HCT116 (cell line): ENCODE measurements at regions not wholly inside any gene's neighbourhood (a gene's known extent, or its start where the extent isn't known, plus 50 kb on each side); places are given as distances from the start of the nearest gene placed in this dataset.

ENCODE experiments used
- ATAC-seq: fragments of 200-7000 bp; cut with Tn5 transposase; 2 replicates; pipeline ENCODE4 v1.9.1; 2020; ENCODE audit warnings: mild to moderate bottlenecking, moderate library complexity
- BruUV-seq: library from RNA; stranded (reverse); fragments of 400-500 nt; replicated peaks from 2 replicates; lab custom pipeline; 2021; lab: Mats Ljungman, UMichigan
- CTCF ChIA-PET: fragments of 300-600 bp; sonication (Branson Sonifier 250); formaldehyde crosslinking; loops from one replicate; lab custom pipeline; 2021; ENCODE audit warnings: antibody characterized with exemption; lab: Charles Lee
- POLR2A ChIA-PET: fragments of 300-600, 350-600 bp; sonication (Branson Sonifier 250); formaldehyde crosslinking; loops from one replicate; lab custom pipeline; 2021; ENCODE audit warnings: antibody characterized with exemption; lab: Charles Lee
- RAD21 ChIA-PET, 2 experiments: fragments of 300-600 bp; sonication (Branson Sonifier 250); formaldehyde crosslinking; loops; one replicate each; lab custom pipeline; 2023; ENCODE audit warnings: low total read pairs in 2 of 2; ENCODE audit not compliant: uncharacterized antibody in 2 of 2, unreplicated experiment in 2 of 2, low non-redundant PET in 1 of 2; lab: Charles Lee
- DNase-seq: peaks from one replicate; pipeline ENCODE4 v3.0.0-alpha.2; 2010; ENCODE audit warnings: low read depth, low spot score
- H2AFZ ChIP-seq: fragments of 200-600 bp; shearing (Covaris generic), sonication (generic); 2 replicates; pipeline ENCODE4 v1.6.1; 2017; ENCODE audit warnings: low read depth, mixed run types, mixed read lengths, antibody characterized with exemption, low read length; ENCODE audit not compliant: poor library complexity, severe bottlenecking
- H3K27ac ChIP-seq: 2 replicates; pipeline ENCODE4 v1.5.1; 2012; ENCODE audit warnings: low read depth, low read length
- H3K27me3 ChIP-seq: fragments of 200-600 bp; sonication (generic); 2 replicates; pipeline ENCODE4 v1.6.1; 2016; ENCODE audit warnings: mixed run types, low read length, mixed read lengths; ENCODE audit not compliant: insufficient read depth
- H3K36me3 ChIP-seq, 2 experiments: fragments of 200-500 bp in 1 of 2; fragments of 200-600 bp in 1 of 2; sonication (Bioruptor generic) in 1 of 2; sonication (generic) in 1 of 2; 2 replicates each; pipeline versions ENCODE4 v1.5.1 to v1.6.1; 2014 to 2016; ENCODE audit warnings: low read length in 2 of 2, inconsistent platforms in 1 of 2, mixed read lengths in 1 of 2, mixed run types in 1 of 2; ENCODE audit not compliant: insufficient read depth in 2 of 2, control insufficient read depth in 1 of 2
- H3K4me1 ChIP-seq, 2 experiments: fragments of 200-600 bp in 1 of 2; sonication (generic) in 1 of 2; 2 replicates each; pipeline versions ENCODE4 v1.5.1 to v1.6.1; 2012 to 2017; ENCODE audit warnings: low read length in 2 of 2, inconsistent platforms in 1 of 2, mild to moderate bottlenecking in 1 of 2, mixed read lengths in 1 of 2, mixed run types in 1 of 2, moderate library complexity in 1 of 2; ENCODE audit not compliant: insufficient read depth in 2 of 2, control insufficient read depth in 1 of 2
- H3K4me2 ChIP-seq: fragments of 200-600 bp; sonication (generic); 2 replicates; pipeline ENCODE4 v1.6.1; 2017; ENCODE audit warnings: mixed run types, low read length, mixed read lengths
- H3K4me3 ChIP-seq, 2 experiments: fragments of 200-600 bp in 1 of 2; sonication (generic) in 1 of 2; replicated peaks in 1 of 2; 2 replicates each; pipeline ENCODE4 v1.5.1; 2011 to 2016; ENCODE audit warnings: low read length in 2 of 2, control low read depth in 1 of 2, low read depth in 1 of 2, mild to moderate bottlenecking in 1 of 2, mixed read lengths in 1 of 2, mixed run types in 1 of 2
- H3K79me2 ChIP-seq: fragments of 200-600 bp; sonication (generic); 2 replicates; pipeline ENCODE4 v1.6.1; 2017; ENCODE audit warnings: mild to moderate bottlenecking, mixed run types, low read length, moderate library complexity, mixed read lengths; ENCODE audit not compliant: insufficient read depth
- H3K9ac ChIP-seq: fragments of 200-600 bp; sonication (generic); 2 replicates; pipeline ENCODE4 v1.6.1; 2016; ENCODE audit warnings: low read length, mixed read lengths
- H3K9me2 ChIP-seq: fragments of 200-600 bp; sonication (generic), shearing (Covaris generic); 2 replicates; pipeline ENCODE4 v1.6.1; 2017; ENCODE audit warnings: mixed run types, mild to moderate bottlenecking, moderate library complexity; ENCODE audit not compliant: insufficient read depth
- H3K9me3 ChIP-seq, 2 experiments: fragments of 200-500 bp in 1 of 2; fragments of 200-600 bp in 1 of 2; sonication (Bioruptor generic) in 1 of 2; sonication (generic) in 1 of 2; 2 replicates each; pipeline ENCODE4 v1.6.1; 2014 to 2017; ENCODE audit warnings: low read length in 2 of 2, mixed read lengths in 2 of 2, inconsistent platforms in 1 of 2, low read depth in 1 of 2, mild to moderate bottlenecking in 1 of 2, mixed run types in 1 of 2, moderate library complexity in 1 of 2; ENCODE audit not compliant: control insufficient read depth in 1 of 2, insufficient read depth in 1 of 2
- H4K20me1 ChIP-seq: fragments of 200-600 bp; sonication (generic), shearing (Covaris generic); 2 replicates; pipeline ENCODE4 v1.6.1; 2017; ENCODE audit warnings: mixed run types, mild to moderate bottlenecking, moderate library complexity; ENCODE audit not compliant: insufficient read depth
- CBX3 ChIP-seq: IDR thresholded peaks from 2 replicates; pipeline ENCODE4 v1.6.1; 2012; ENCODE audit warnings: low read depth
- CEBPB ChIP-seq: IDR thresholded peaks from 2 replicates; pipeline ENCODE4 v1.6.1; 2012; ENCODE audit warnings: low read depth
- ELF1 ChIP-seq: IDR thresholded peaks from 2 replicates; pipeline ENCODE4 v1.6.1; 2012; ENCODE audit warnings: low read depth, borderline replicate concordance
- EZH2phosphoT487 ChIP-seq: fragments of 200-600 bp; IDR thresholded peaks from 2 replicates; pipeline ENCODE4 v1.6.1; 2018; ENCODE audit warnings: antibody characterized with exemption, borderline replicate concordance
- FOSL1 ChIP-seq: IDR thresholded peaks from 2 replicates; pipeline ENCODE4 v1.6.1; 2012; ENCODE audit warnings: low read depth
- JUND ChIP-seq: IDR thresholded peaks from 2 replicates; pipeline ENCODE4 v1.6.1; 2012
- TCF7L2 ChIP-seq: IDR thresholded peaks from 2 replicates; pipeline ENCODE4 v1.7.0; 2011; ENCODE audit warnings: borderline replicate concordance, inconsistent platforms; ENCODE audit not compliant: insufficient read depth, insufficient read length; ENCODE audit errors: extremely low read depth
- YY1 ChIP-seq: IDR thresholded peaks from 2 replicates; pipeline ENCODE4 v1.6.1; 2011; ENCODE audit warnings: low read length, low read depth, moderate library complexity, mild to moderate bottlenecking; ENCODE audit not compliant: insufficient replicate concordance; ENCODE audit errors: extremely low read depth
- intact Hi-C: fragments of 100-400 bp; cut with micrococcal nuclease; formaldehyde crosslinking; loops from 2 replicates; pipeline ENCODE4 v1.10.0; 2022
- TF ChIP-seq, protein P1 (sequence below): IDR thresholded peaks from 2 replicates; pipeline ENCODE4 v1.6.1; 2011; ENCODE audit warnings: mild to moderate bottlenecking, low read length, moderate library complexity; ENCODE audit not compliant: insufficient replicate concordance; ENCODE audit errors: extremely low read depth
- TF ChIP-seq, protein P2 (sequence below), 3 experiments: fragments of 200-600 bp in 1 of 3; sonication (generic) in 1 of 3; IDR thresholded peaks in 2 of 3; conservative IDR thresholded peaks in 1 of 3; 2 replicates each; pipeline ENCODE4 v1.5.1; 2012 to 2017; ENCODE audit warnings: low read depth in 2 of 3, low read length in 2 of 3, antibody characterized with exemption in 1 of 3, borderline replicate concordance in 1 of 3, control low read depth in 1 of 3, mild to moderate bottlenecking in 1 of 3, mixed read lengths in 1 of 3, mixed run types in 1 of 3, moderate library complexity in 1 of 3; ENCODE audit not compliant: insufficient read depth in 1 of 3

DNA sequence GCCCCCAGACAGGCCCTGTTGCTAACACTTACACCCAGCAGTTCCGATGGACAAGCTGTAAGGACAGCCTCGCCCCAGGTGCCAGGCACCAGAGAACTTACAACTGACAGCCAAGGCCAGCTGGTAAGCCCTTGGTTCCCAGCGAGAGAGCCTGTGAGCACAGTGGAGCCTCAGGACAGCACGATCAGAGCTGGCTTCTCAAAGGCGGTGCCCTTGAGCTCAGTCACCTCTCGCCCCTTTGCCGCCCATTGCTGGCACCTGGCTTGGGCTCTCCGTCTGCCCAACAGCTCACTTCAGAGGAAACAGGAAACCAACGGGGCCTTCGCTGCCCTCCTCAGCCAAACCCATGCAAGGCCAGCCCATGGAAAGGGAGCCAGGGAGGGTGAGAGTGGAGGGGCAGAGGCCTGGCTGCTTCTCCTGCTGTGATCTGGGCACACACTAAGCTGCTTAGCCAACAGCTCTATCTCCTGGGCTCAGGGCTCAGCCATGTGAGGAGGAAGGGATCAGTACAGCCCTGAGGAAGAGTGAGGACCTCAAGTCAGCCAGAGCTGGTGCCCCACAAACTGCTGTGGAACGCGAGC, 98.5 kb downstream of the SINHCAF start (continued):
- TF ChIP-seq, protein P1, sequence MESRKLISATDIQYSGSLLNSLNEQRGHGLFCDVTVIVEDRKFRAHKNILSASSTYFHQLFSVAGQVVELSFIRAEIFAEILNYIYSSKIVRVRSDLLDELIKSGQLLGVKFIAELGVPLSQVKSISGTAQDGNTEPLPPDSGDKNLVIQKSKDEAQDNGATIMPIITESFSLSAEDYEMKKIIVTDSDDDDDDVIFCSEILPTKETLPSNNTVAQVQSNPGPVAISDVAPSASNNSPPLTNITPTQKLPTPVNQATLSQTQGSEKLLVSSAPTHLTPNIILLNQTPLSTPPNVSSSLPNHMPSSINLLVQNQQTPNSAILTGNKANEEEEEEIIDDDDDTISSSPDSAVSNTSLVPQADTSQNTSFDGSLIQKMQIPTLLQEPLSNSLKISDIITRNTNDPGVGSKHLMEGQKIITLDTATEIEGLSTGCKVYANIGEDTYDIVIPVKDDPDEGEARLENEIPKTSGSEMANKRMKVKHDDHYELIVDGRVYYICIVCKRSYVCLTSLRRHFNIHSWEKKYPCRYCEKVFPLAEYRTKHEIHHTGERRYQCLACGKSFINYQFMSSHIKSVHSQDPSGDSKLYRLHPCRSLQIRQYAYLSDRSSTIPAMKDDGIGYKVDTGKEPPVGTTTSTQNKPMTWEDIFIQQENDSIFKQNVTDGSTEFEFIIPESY, result no peak
- no peak for TF ChIP-seq CEBPB
- TF ChIP-seq YY1, result no peak

GRCh38 chr12:31228811-31229792, 96.8 kb downstream of the SINHCAF start:
- no peaks in the 10 kb centered on the region for H3K27me3 ChIP-seq
- TF ChIP-seq TCF7L2, result no peak
- no peak for TF ChIP-seq FOSL1
- no peak for TF ChIP-seq CBX3
- no peak for TF ChIP-seq ELF1
- no peak for TF ChIP-seq JUND
- TF ChIP-seq EZH2phosphoT487, result no peak
- TF ChIP-seq, protein P2, sequence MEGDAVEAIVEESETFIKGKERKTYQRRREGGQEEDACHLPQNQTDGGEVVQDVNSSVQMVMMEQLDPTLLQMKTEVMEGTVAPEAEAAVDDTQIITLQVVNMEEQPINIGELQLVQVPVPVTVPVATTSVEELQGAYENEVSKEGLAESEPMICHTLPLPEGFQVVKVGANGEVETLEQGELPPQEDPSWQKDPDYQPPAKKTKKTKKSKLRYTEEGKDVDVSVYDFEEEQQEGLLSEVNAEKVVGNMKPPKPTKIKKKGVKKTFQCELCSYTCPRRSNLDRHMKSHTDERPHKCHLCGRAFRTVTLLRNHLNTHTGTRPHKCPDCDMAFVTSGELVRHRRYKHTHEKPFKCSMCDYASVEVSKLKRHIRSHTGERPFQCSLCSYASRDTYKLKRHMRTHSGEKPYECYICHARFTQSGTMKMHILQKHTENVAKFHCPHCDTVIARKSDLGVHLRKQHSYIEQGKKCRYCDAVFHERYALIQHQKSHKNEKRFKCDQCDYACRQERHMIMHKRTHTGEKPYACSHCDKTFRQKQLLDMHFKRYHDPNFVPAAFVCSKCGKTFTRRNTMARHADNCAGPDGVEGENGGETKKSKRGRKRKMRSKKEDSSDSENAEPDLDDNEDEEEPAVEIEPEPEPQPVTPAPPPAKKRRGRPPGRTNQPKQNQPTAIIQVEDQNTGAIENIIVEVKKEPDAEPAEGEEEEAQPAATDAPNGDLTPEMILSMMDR (IDR thresholded peaks at IDR 0.05 in 2 of 3, conservative IDR thresholded peaks at IDR 0.05 in 1 of 3; ENCODE audit: borderline replicate concordance in 1 of 3, insufficient read depth in 1 of 3, low read depth in 2 of 3, low read length in 2 of 3), result no peak
- TF ChIP-seq, protein P1, result no peak
- ATAC-seq, result no peak
- no peaks in the 10 kb centered on the region for H3K4me1 ChIP-seq
- intact Hi-C loops, result no loop called here
- H3K9me3 ChIP-seq, result no peaks in the 10 kb centered on the region
- H3K79me2 ChIP-seq, result no peaks in the 10 kb centered on the region
- no peaks in the 10 kb centered on the region for H3K9me2 ChIP-seq
- no peak overlapping the region for H3K4me2 ChIP-seq
- no peaks in the 10 kb centered on the region for H3K36me3 ChIP-seq
- no peak overlapping the region for H3K4me3 ChIP-seq
- H3K9ac ChIP-seq, result no peak overlapping the region
- BruUV-seq, result no TSS peak
- no peak overlapping the region for H3K27ac ChIP-seq
- CTCF ChIA-PET, result no interaction called here
- H4K20me1 ChIP-seq, result no peaks in the 10 kb centered on the region
- POLR2A ChIA-PET, result no interaction called here
- DNase-seq, result no peak
- RAD21 ChIA-PET, result no interaction called here
- no peak overlapping the region for H2AFZ ChIP-seq
